Mammary epithelial cell (primary cell): ENCODE measurements at regions not wholly inside any gene's neighbourhood (a gene's known extent, or its start where the extent isn't known, plus 50 kb on each side); places are given as distances from the start of the nearest gene placed in this dataset.
"Not testable (repeated sequence)": the region's sequence is repeated elsewhere in the genome, so short reads cannot be mapped to it uniquely, and the experiment has no call there.

Experiments used
- CTCF ChIP-seq, 2 donors: IDR thresholded peaks in 1 of 2; conservative IDR thresholded peaks in 1 of 2; 2 replicates each; pipeline ENCODE4 v1.5.1; 2011 to 2012; ENCODE audit warnings: inconsistent platforms in 2 of 2, low read length in 2 of 2, mild to moderate bottlenecking in 2 of 2, control low read depth in 1 of 2, low read depth in 1 of 2; ENCODE audit not compliant: insufficient read depth in 1 of 2; ENCODE audit errors: extremely low read depth in 1 of 2
- EZH2 ChIP-seq: IDR thresholded peaks from 2 replicates; pipeline ENCODE4 v1.6.1; 2012; ENCODE audit warnings: low read length, inconsistent platforms, borderline replicate concordance

- TF ChIP-seq EZH2; CTCF (conservative IDR thresholded peaks at IDR 0.05 in 1 of 2, IDR thresholded peaks at IDR 0.05 in 1 of 2; ENCODE audit: extremely low read depth in 1 of 2, insufficient read depth in 1 of 2, low read depth in 1 of 2, low read length in 2 of 2): not testable (repeated sequence)
Observed at GRCh38 chr4:142897518-142897917, 51.4 kb upstream of the INPP4B start.
